Activated CD8-positive, alpha-beta T cell treated with anti-CD3 and anti-CD28 coated beads for 36 hours (primary cell): ENCODE measurements at regions not wholly inside any gene's neighbourhood (a gene's known extent, or its start where the extent isn't known, plus 50 kb on each side); places are given as distances from the start of the nearest gene placed in this dataset.
"Not testable (repeated sequence)": the region's sequence is repeated elsewhere in the genome, so short reads cannot be mapped to it uniquely, and the experiment has no call there.

Source experiments
- ATAC-seq: fragments of 200-7000 bp; cut with Tn5 transposase; one replicate; pipeline ENCODE4 v1.10.0; 2021; ENCODE audit warnings: mild to moderate bottlenecking, moderate library complexity
- CTCF ChIA-PET: fragments of 350-600 bp; sonication (Branson Sonifier 250); formaldehyde crosslinking; loops from one replicate; lab custom pipeline; 2021; ENCODE audit warnings: antibody characterized with exemption; lab: Charles Lee
- POLR2A ChIA-PET: fragments of 350-600 bp; sonication (Branson Sonifier 250); formaldehyde crosslinking; loops from one replicate; lab custom pipeline; 2021; ENCODE audit warnings: antibody characterized with exemption; lab: Charles Lee
- DNase-seq: peaks from one replicate; pipeline ENCODE4 v3.0.0-alpha.2; 2020
- H3K27ac Mint-ChIP-seq: one replicate; pipeline ENCODE4 v1.8.0; 2021; ENCODE audit warnings: mild to moderate bottlenecking, mixed read lengths
- H3K27me3 Mint-ChIP-seq: one replicate; pipeline ENCODE4 v1.8.0; 2021; ENCODE audit warnings: mixed read lengths
- H3K36me3 Mint-ChIP-seq: one replicate; pipeline ENCODE4 v1.8.0; 2021; ENCODE audit warnings: low read depth, mixed read lengths
- H3K4me1 Mint-ChIP-seq: one replicate; pipeline ENCODE4 v1.8.0; 2021; ENCODE audit warnings: low read depth, mixed read lengths
- H3K4me3 Mint-ChIP-seq: one replicate; pipeline ENCODE4 v1.8.0; 2021; ENCODE audit warnings: mild to moderate bottlenecking, moderate library complexity, mixed read lengths
- H3K9me3 Mint-ChIP-seq: one replicate; pipeline ENCODE4 v1.8.0; 2021; ENCODE audit warnings: mixed read lengths
- intact Hi-C: fragments of 100-400 bp; cut with micrococcal nuclease; formaldehyde crosslinking; loops from one replicate; pipeline ENCODE4 v1.10.0; 2022
- TF ChIP-seq, protein P1 (sequence below): fragments of 200-600 bp; IDR thresholded peaks from one replicate; pipeline ENCODE4 v1.8.0; 2022; ENCODE audit warnings: antibody characterized with exemption, mild to moderate bottlenecking

DNA sequence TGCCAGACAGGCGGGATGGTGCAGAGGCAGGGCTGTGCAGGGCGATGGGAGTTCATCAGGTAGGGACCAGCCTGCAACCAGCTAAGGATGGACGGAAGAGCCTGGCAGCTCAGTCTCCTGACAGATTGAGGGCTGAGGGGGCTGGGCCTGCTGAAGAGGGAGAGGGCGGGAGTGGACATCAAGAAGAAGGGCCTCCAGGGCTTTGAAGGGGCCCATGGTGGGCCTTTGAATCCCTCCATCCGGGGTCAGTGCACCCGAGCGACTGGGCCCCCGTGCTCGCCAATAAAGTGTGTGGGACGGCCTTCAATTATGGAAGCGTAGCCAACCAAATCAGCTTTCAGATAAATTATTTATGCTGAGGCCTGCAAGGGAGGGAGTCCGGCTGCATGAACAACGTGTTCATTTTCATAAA is 431.2 kb downstream of the RPS24 start:
- Mint-ChIP-seq H3K9me3 (no peaks in the 10 kb centered on the region), H3K4me1 (no peaks in the 10 kb centered on the region), H3K27ac (no peak overlapping the region), H3K4me3 (no peak overlapping the region), H3K36me3 (no peaks in the 10 kb centered on the region), H3K27me3 (peaks cover 4% of the 10 kb centered on the region)
- DNase-seq, result no peak
- CTCF ChIA-PET, result no interaction called here
- TF ChIP-seq, protein P1, sequence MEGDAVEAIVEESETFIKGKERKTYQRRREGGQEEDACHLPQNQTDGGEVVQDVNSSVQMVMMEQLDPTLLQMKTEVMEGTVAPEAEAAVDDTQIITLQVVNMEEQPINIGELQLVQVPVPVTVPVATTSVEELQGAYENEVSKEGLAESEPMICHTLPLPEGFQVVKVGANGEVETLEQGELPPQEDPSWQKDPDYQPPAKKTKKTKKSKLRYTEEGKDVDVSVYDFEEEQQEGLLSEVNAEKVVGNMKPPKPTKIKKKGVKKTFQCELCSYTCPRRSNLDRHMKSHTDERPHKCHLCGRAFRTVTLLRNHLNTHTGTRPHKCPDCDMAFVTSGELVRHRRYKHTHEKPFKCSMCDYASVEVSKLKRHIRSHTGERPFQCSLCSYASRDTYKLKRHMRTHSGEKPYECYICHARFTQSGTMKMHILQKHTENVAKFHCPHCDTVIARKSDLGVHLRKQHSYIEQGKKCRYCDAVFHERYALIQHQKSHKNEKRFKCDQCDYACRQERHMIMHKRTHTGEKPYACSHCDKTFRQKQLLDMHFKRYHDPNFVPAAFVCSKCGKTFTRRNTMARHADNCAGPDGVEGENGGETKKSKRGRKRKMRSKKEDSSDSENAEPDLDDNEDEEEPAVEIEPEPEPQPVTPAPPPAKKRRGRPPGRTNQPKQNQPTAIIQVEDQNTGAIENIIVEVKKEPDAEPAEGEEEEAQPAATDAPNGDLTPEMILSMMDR, result no peak
- POLR2A ChIA-PET, result no interaction called here
- ATAC-seq, result no peak
- intact Hi-C loops, result no loop called here

DNA sequence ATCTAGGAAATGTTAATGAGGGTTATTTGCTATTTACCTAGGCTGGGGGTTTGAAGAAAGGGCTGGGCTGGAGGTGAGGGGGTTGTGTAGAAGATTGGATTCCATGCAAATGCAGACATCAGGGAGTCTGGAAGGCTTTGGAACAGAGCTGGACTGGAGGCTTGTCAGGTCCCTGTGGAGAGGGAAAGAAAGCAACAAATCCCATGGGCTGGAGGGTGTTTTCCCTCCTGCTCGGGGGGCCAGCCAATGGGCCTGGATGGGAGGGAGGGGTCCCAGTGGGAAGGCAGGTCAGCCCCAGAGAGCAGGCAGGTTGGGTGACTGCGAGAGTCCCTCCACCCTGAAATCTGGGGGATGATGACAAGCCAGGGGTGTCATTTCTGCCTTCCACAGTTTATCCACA is 431.8 kb downstream of the RPS24 start:
- Mint-ChIP-seq H3K4me1 (no peaks in the 10 kb centered on the region), H3K9me3 (no peaks in the 10 kb centered on the region), H3K4me3 (no peak overlapping the region), H3K27me3 (peaks cover 4% of the 10 kb centered on the region), H3K36me3 (no peaks in the 10 kb centered on the region), H3K27ac (no peak overlapping the region)
- TF ChIP-seq, protein P1, result no peak
- ChIA-PET POLR2A (no interaction called here), CTCF (no interaction called here)
- intact Hi-C loops, result no loop called here
- ATAC-seq (no peak), DNase-seq (no peak)

DNA sequence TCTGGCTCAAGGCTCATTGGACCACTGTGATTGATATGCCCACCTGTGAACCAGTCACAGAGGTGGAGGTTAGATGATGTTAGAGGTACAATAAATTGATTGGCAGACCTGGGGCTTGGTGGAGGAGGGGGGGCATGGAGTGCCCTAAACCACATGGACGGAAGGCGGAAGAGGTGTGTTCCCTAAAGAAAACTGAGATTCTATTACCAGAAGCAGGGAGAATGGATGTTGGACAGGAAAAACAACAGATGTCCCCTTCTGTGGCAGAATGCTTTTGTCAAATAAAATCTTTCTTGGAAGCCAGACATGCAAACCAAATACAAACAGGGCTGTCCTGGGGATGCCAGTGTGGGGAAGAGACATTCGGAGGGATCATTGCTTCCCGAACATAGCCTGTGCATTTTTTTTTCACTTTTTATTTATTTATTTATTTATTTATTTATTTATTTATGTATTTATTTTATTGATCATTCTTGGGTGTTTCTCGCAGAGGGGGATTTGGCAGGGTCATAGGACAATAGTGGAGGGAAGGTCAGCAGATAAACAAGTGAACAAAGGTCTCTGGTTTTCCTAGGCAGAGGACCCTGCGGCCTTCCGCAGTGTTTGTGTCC is 433.9 kb downstream of the RPS24 start:
- Mint-ChIP-seq H3K9me3 (no peaks in the 10 kb centered on the region), H3K36me3 (no peaks in the 10 kb centered on the region), H3K27me3 (peaks cover 4% of the 10 kb centered on the region), H3K4me1 (no peaks in the 10 kb centered on the region), H3K27ac (no peak overlapping the region), H3K4me3 (no peak overlapping the region)
- ChIA-PET POLR2A (no interaction called here), CTCF (no interaction called here)
- TF ChIP-seq, protein P1, result no peak
- ATAC-seq (no peak), DNase-seq (no peak)
- intact Hi-C loops, result no loop called here

DNA sequence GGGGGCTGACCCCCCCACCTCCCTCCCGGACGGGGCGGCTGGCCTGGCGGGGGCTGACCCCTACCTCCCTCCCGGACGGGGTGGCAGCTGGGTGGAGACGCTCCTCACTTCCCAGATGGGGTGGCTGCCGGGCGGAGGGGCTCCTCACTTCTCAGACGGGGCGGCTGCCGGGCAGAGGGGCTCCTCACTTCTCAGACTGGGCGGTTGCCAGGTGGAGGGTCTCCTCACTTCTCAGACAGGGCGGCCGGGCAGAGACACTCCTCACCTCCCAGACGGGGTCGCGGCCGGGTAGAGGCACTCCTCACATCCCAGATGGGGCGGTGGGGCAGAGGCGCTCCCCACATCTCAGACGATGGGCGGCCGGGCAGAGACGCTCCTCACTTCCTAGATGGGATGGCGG is 435.1 kb downstream of the RPS24 start:
- H3K36me3 Mint-ChIP-seq, H3K27me3 Mint-ChIP-seq, POLR2A ChIA-PET, ATAC-seq, H3K4me1 Mint-ChIP-seq, intact Hi-C loops, DNase-seq, H3K9me3 Mint-ChIP-seq, H3K4me3 Mint-ChIP-seq, H3K27ac Mint-ChIP-seq, CTCF ChIA-PET: not testable (repeated sequence)

DNA sequence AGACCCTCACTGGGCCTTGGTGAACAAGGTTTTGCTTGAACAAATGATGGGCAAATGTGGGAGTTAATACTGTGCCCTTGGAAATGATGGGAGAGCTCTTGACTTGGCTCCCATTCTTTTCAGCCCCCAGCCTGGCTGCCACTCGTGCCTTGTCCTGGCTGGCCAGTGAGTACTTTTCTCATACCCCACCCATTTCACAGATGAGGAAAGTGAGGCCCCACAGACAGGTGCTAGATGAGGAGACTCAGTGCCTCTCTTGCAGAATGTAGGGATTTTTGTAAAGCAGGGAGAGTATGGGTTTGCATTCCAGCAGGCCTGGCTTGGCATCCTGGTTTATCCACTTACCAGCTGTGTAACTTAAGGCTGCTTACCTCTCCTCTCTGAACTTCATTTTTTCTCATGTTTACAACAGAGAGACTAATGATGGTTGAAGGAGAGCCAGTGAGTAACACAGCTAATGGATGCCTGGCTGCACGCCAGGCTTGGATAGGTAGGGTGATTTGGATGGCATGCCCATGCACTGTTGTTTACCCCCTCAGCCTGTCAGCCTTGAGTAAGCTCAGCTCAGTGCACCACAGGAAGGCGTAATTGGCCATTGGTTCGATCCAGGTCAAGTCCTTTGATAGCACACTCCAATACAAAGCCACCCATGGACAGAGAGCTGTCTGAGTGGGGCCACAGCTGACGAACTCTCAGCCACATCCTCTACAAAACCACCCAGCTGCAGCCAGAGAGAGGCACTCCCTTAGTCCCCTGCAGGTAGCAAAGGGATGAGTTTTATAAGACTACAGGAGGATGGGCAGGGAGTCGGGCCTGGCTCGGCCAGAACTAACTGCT is 436.8 kb downstream of the RPS24 start:
- Mint-ChIP-seq H3K27me3 (no peaks in the 10 kb centered on the region), H3K4me1 (no peaks in the 10 kb centered on the region), H3K4me3 (no peak overlapping the region), H3K27ac (no peak overlapping the region), H3K36me3 (no peaks in the 10 kb centered on the region), H3K9me3 (no peaks in the 10 kb centered on the region)
- TF ChIP-seq, protein P1, result no peak
- intact Hi-C loops, result no loop called here
- CTCF ChIA-PET, result no interaction called here
- no peak for ATAC-seq
- POLR2A ChIA-PET, result no interaction called here
- DNase-seq, result no peak
